Astrocyte (in vitro differentiated cells and primary cell): ENCODE measurements at regions not wholly inside any gene's neighbourhood (a gene's known extent, or its start where the extent isn't known, plus 50 kb on each side); places are given as distances from the start of the nearest gene placed in this dataset.
A peak's percentile ranks its signal among the peaks of the same experiment; 100 is the strongest.

ENCODE experiments used
- DNase-seq: peaks from one replicate; pipeline ENCODE4 v3.0.0-alpha.2; 2010; ENCODE audit warnings: low read depth
- FAIRE-seq: peaks from 2 replicates; lab custom pipeline; 2011; peaks lifted over from hg19 to GRCh38; lab: Jason Lieb, UNC
- H2AFZ ChIP-seq: 2 replicates; pipeline ENCODE4 v1.6.0; 2012; ENCODE audit warnings: low read depth, low read length, inconsistent platforms
- H3K27ac ChIP-seq: 2 replicates; pipeline ENCODE4 v1.5.1; 2011; ENCODE audit warnings: low read depth, low read length, inconsistent platforms
- H3K27me3 ChIP-seq: 2 replicates; pipeline ENCODE4 v1.6.0; 2011; ENCODE audit warnings: low read length, inconsistent platforms; ENCODE audit not compliant: insufficient read depth
- H3K36me3 ChIP-seq: 2 replicates; pipeline ENCODE4 v1.5.1; 2011; ENCODE audit warnings: low read length, inconsistent platforms; ENCODE audit not compliant: insufficient read depth
- H3K4me1 ChIP-seq: 2 replicates; pipeline ENCODE4 v1.5.1; 2011; ENCODE audit warnings: low read length, inconsistent platforms; ENCODE audit not compliant: insufficient read depth
- H3K4me2 ChIP-seq: 2 replicates; pipeline ENCODE4 v1.6.0; 2012; ENCODE audit warnings: low read length, inconsistent platforms
- H3K4me3 ChIP-seq: 2 replicates; pipeline ENCODE4 v1.5.1; 2011; ENCODE audit warnings: low read depth, mild to moderate bottlenecking, low read length, inconsistent platforms; ENCODE audit not compliant: insufficient read depth
- H3K79me2 ChIP-seq: 2 replicates; pipeline ENCODE4 v1.6.0; 2012; ENCODE audit warnings: mild to moderate bottlenecking, low read length, inconsistent platforms; ENCODE audit not compliant: insufficient read depth
- H3K9ac ChIP-seq: 2 replicates; pipeline ENCODE4 v1.6.0; 2012; ENCODE audit warnings: mild to moderate bottlenecking, low read length, inconsistent platforms
- H3K9me3 ChIP-seq: 2 replicates; pipeline ENCODE4 v1.5.1; 2012; ENCODE audit warnings: low read depth, mild to moderate bottlenecking, low read length, inconsistent platforms; ENCODE audit not compliant: insufficient read depth
- H4K20me1 ChIP-seq: 2 replicates; pipeline ENCODE4 v1.6.0; 2012; ENCODE audit warnings: low read length, inconsistent platforms; ENCODE audit not compliant: insufficient read depth
- H3K27ac Mint-ChIP-seq: one replicate; pipeline ENCODE4 v1.8.0; 2021; ENCODE audit warnings: mild to moderate bottlenecking, mixed read lengths; ENCODE audit not compliant: unreplicated experiment
- H3K27me3 Mint-ChIP-seq: one replicate; pipeline ENCODE4 v1.8.0; 2021; ENCODE audit warnings: low read depth, mixed read lengths; ENCODE audit not compliant: unreplicated experiment
- H3K36me3 Mint-ChIP-seq: one replicate; pipeline ENCODE4 v1.8.0; 2021; ENCODE audit warnings: low read depth, mixed read lengths; ENCODE audit not compliant: unreplicated experiment
- H3K4me1 Mint-ChIP-seq: one replicate; pipeline ENCODE4 v1.8.0; 2021; ENCODE audit warnings: low read depth, mixed read lengths; ENCODE audit not compliant: unreplicated experiment
- H3K4me3 Mint-ChIP-seq: one replicate; pipeline ENCODE4 v1.8.0; 2021; ENCODE audit warnings: mild to moderate bottlenecking, moderate library complexity, mixed read lengths; ENCODE audit not compliant: unreplicated experiment
- H3K9me3 Mint-ChIP-seq: one replicate; pipeline ENCODE4 v1.8.0; 2021; ENCODE audit warnings: mild to moderate bottlenecking, mixed read lengths; ENCODE audit not compliant: unreplicated experiment
- EZH2 ChIP-seq: IDR thresholded peaks from 2 replicates; pipeline ENCODE4 v1.6.1; 2012; ENCODE audit warnings: mild to moderate bottlenecking, low read length, inconsistent platforms; ENCODE audit not compliant: insufficient read depth
- TF ChIP-seq, protein P1 (sequence below): IDR thresholded peaks from 2 replicates; pipeline ENCODE4 v1.5.1; 2011; ENCODE audit warnings: low read depth, mild to moderate bottlenecking, inconsistent platforms, low read length, moderate library complexity; ENCODE audit not compliant: insufficient read depth

- Histone ChIP-seq H3K4me1 (no peaks in the 10 kb centered on the region), H3K4me2 (no peak overlapping the region), H4K20me1 (no peaks in the 10 kb centered on the region), H3K9ac (no peak overlapping the region), H3K79me2 (no peaks in the 10 kb centered on the region), H2AFZ (no peak overlapping the region), H3K27ac (no peak overlapping the region), H3K4me3 (no peak overlapping the region), H3K36me3 (no peaks in the 10 kb centered on the region), H3K9me3 (no peaks in the 10 kb centered on the region), H3K27me3 (no peaks in the 10 kb centered on the region)
- Mint-ChIP-seq H3K9me3 (no peaks in the 10 kb centered on the region), H3K4me1 (peaks cover 5% of the 10 kb centered on the region), H3K4me3 (no peak overlapping the region), H3K36me3 (no peaks in the 10 kb centered on the region), H3K27me3 (no peaks in the 10 kb centered on the region), H3K27ac (no peak overlapping the region)
- no peak for TF ChIP-seq EZH2
- TF ChIP-seq, protein P1, sequence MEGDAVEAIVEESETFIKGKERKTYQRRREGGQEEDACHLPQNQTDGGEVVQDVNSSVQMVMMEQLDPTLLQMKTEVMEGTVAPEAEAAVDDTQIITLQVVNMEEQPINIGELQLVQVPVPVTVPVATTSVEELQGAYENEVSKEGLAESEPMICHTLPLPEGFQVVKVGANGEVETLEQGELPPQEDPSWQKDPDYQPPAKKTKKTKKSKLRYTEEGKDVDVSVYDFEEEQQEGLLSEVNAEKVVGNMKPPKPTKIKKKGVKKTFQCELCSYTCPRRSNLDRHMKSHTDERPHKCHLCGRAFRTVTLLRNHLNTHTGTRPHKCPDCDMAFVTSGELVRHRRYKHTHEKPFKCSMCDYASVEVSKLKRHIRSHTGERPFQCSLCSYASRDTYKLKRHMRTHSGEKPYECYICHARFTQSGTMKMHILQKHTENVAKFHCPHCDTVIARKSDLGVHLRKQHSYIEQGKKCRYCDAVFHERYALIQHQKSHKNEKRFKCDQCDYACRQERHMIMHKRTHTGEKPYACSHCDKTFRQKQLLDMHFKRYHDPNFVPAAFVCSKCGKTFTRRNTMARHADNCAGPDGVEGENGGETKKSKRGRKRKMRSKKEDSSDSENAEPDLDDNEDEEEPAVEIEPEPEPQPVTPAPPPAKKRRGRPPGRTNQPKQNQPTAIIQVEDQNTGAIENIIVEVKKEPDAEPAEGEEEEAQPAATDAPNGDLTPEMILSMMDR = no peak
- DNase-seq (no peak), FAIRE-seq (no peak)
These were observed 138.3 kb downstream of the ISL1 start for GRCh38 chr5:51521583-51521982.

- no peak overlapping the region for H2AFZ ChIP-seq
- Mint-ChIP-seq H3K4me3 (no peak overlapping the region), H3K27me3 (no peaks in the 10 kb centered on the region), H3K36me3 (no peaks in the 10 kb centered on the region), H3K4me1 (peaks cover 1% of the 10 kb centered on the region), H3K9me3 (peaks cover 5% of the 10 kb centered on the region), H3K27ac (no peak overlapping the region)
- no peak overlapping the region for H3K4me3 ChIP-seq
- H3K36me3 ChIP-seq = no peaks in the 10 kb centered on the region
- no peaks in the 10 kb centered on the region for H3K4me1 ChIP-seq
- no peaks in the 10 kb centered on the region for H3K79me2 ChIP-seq
- H3K9ac ChIP-seq = no peak overlapping the region
- TF ChIP-seq EZH2 = no peak
- no peaks in the 10 kb centered on the region for H4K20me1 ChIP-seq
- FAIRE-seq = no peak
- DNase-seq = no peak
- H3K4me2 ChIP-seq = no peak overlapping the region
- H3K27ac ChIP-seq = no peak overlapping the region
- H3K9me3 ChIP-seq = no peaks in the 10 kb centered on the region
- no peaks in the 10 kb centered on the region for H3K27me3 ChIP-seq
These were observed 156.0 kb downstream of the ISL1 start for GRCh38 chr5:51539232-51539631.

GRCh38 chr5:51544031-51544785 is 161.0 kb downstream of the ISL1 start:
- Mint-ChIP-seq H3K27ac (no peak overlapping the region), H3K36me3 (no peaks in the 10 kb centered on the region), H3K4me3 (no peak overlapping the region), H3K4me1 (peaks cover 4% of the 10 kb centered on the region), H3K27me3 (no peaks in the 10 kb centered on the region), H3K9me3 (peaks cover 3% of the 10 kb centered on the region)
- no peak overlapping the region for H3K4me2 ChIP-seq
- no peaks in the 10 kb centered on the region for H3K36me3 ChIP-seq
- H3K9me3 ChIP-seq = no peaks in the 10 kb centered on the region
- H3K79me2 ChIP-seq = no peaks in the 10 kb centered on the region
- FAIRE-seq (no peak), DNase-seq (peak; percentile 0)
- no peak overlapping the region for H2AFZ ChIP-seq
- H3K27me3 ChIP-seq = no peaks in the 10 kb centered on the region
- no peak overlapping the region for H3K4me3 ChIP-seq
- no peak overlapping the region for H3K9ac ChIP-seq
- H3K27ac ChIP-seq = no peak overlapping the region
- TF ChIP-seq, protein P1 = no peak
- TF ChIP-seq EZH2 = no peak
- H3K4me1 ChIP-seq = no peaks in the 10 kb centered on the region
- no peaks in the 10 kb centered on the region for H4K20me1 ChIP-seq
